ENCODE measurements at regions not wholly inside any gene's neighbourhood (a gene's known extent, or its start where the extent isn't known, plus 50 kb on each side); places are given as distances from the start of the nearest gene placed in this dataset.
"Not testable (repeated sequence)": the region's sequence is repeated elsewhere in the genome, so short reads cannot be mapped to it uniquely, and the experiment has no call there.

- Mint-ChIP-seq H3K27ac (no peak overlapping the region), H3K9me3 (peaks cover 30% of the 10 kb centered on the region), H3K36me3 (peaks cover 3% of the 10 kb centered on the region), H3K4me1 (no peaks in the 10 kb centered on the region), H3K4me3 (no peak overlapping the region), H3K27me3 (peaks cover 2% of the 10 kb centered on the region)
Measured at GRCh38 chr2:129915303-129915840, 64.1 kb upstream of the RAB6C start.

DNA sequence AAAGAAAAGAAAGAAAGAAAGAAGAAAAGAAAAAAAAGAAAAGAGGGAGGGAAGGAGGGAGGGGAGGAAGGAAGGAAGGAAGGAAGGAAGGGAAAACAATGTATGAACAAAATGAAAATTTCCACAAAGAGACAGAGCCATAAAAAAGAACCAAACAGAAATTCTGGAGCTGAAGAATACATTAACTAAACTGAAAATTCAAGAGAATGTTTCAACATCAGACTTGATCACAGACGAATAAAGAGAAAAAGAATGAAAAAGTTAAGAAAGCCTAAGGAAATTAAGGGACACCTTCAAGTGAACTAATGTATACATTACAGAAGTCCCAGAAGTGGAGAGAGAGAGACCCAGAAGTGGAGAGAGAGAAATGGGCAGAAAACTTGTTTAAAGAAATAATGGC lies 60.9 kb upstream of the RAB6C start:
- H3K27ac Mint-ChIP-seq = no peak overlapping the region
- H3K9me3 Mint-ChIP-seq = peaks cover 30% of the 10 kb centered on the region
- H3K4me3 Mint-ChIP-seq = no peak overlapping the region
- peaks cover 13% of the 10 kb centered on the region for H3K27me3 Mint-ChIP-seq
- peaks cover 3% of the 10 kb centered on the region for H3K36me3 Mint-ChIP-seq
- H3K4me1 Mint-ChIP-seq = peaks cover 2% of the 10 kb centered on the region

GRCh38 chr2:129922571-129923264 lies 56.7 kb upstream of the RAB6C start:
- Mint-ChIP-seq H3K4me1 (peaks cover 6% of the 10 kb centered on the region), H3K27ac (no peak overlapping the region), H3K27me3 (peaks cover 19% of the 10 kb centered on the region), H3K4me3 (no peak overlapping the region), H3K9me3 (peaks cover 24% of the 10 kb centered on the region), H3K36me3 (peaks cover 3% of the 10 kb centered on the region)

GRCh38 chr2:129923265-129924091 lies 56.0 kb upstream of the RAB6C start:
- Mint-ChIP-seq H3K4me1 (peaks cover 6% of the 10 kb centered on the region), H3K9me3 (peaks cover 16% of the 10 kb centered on the region), H3K4me3 (no peak overlapping the region), H3K27me3 (peaks cover 19% of the 10 kb centered on the region), H3K36me3 (peaks cover 3% of the 10 kb centered on the region), H3K27ac (no peak overlapping the region)

- not testable (repeated sequence) for H3K9me3 Mint-ChIP-seq, H3K36me3 Mint-ChIP-seq, H3K4me3 Mint-ChIP-seq, H3K27ac Mint-ChIP-seq, H3K4me1 Mint-ChIP-seq
- H3K27me3 Mint-ChIP-seq = peaks cover 19% of the 10 kb centered on the region
Measured at GRCh38 chr2:129924115-129924514, 55.4 kb upstream of the RAB6C start.

DNA sequence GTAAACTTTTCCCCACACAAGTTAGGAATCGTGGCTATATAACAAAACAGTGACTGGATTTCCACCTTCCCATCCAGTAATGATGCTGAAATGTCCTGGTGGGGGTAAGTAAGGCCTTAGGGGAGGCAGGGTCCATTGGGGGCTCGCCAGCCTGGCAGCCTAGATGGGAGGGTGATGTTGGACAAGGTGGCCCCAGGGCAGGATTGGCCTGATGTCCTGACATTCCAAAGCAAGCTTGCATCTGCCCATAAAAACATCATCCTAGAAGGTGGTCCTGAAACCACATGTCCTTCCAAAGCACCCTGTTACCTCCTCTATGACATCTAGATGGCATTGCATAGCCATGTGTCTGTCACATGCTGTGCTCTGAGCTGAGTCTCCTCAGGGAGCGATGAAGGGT lies 54.1 kb upstream of the RAB6C start:
- Mint-ChIP-seq H3K9me3 (no peaks in the 10 kb centered on the region), H3K4me3 (no peak overlapping the region), H3K4me1 (peaks cover 6% of the 10 kb centered on the region), H3K36me3 (no peaks in the 10 kb centered on the region), H3K27me3 (peaks cover 18% of the 10 kb centered on the region), H3K27ac (no peak overlapping the region)

GRCh38 chr2:129927696-129928095 lies 51.8 kb upstream of the RAB6C start:
- Mint-ChIP-seq H3K36me3 (no peaks in the 10 kb centered on the region), H3K27me3 (peaks cover 10% of the 10 kb centered on the region), H3K4me3 (no peak overlapping the region), H3K27ac (no peak overlapping the region), H3K4me1 (peaks cover 6% of the 10 kb centered on the region), H3K9me3 (no peaks in the 10 kb centered on the region)

- Mint-ChIP-seq H3K9me3 (no peaks in the 10 kb centered on the region), H3K4me3 (no peak overlapping the region), H3K4me1 (no peaks in the 10 kb centered on the region), H3K27me3 (peaks cover 12% of the 10 kb centered on the region), H3K27ac (no peak overlapping the region), H3K36me3 (no peaks in the 10 kb centered on the region)
Measured at GRCh38 chr2:129929321-129930290, 49.9 kb upstream of the RAB6C start.

Data from activated naive CD4-positive, alpha-beta T cell treated with anti-CD3 and anti-CD28 coated beads, Interleukin-2, amount 50 U/mL, for 24 hours (primary cell).